Nephron (organoid): ENCODE measurements at regions not wholly inside any gene's neighbourhood (a gene's known extent, or its start where the extent isn't known, plus 50 kb on each side); places are given as distances from the start of the nearest gene placed in this dataset.

Source experiments
- H3K27ac Mint-ChIP-seq, 3 experiments: 2 replicates each; pipeline ENCODE4 v1.8.0; 2020; ENCODE audit warnings: mixed read lengths in 3 of 3, mild to moderate bottlenecking in 2 of 3, moderate library complexity in 1 of 3
- H3K27me3 Mint-ChIP-seq: 2 replicates; pipeline ENCODE4 v1.8.0; 2021; ENCODE audit warnings: low read depth, mild to moderate bottlenecking, moderate library complexity, mixed read lengths
- H3K36me3 Mint-ChIP-seq: 2 replicates; pipeline ENCODE4 v1.8.0; 2020; ENCODE audit warnings: low read depth, mixed read lengths
- H3K4me1 Mint-ChIP-seq: 2 replicates; pipeline ENCODE4 v1.8.0; 2020; ENCODE audit warnings: mixed read lengths
- H3K4me3 Mint-ChIP-seq, 3 experiments: 2 replicates each; pipeline ENCODE4 v1.8.0; 2020; ENCODE audit warnings: mild to moderate bottlenecking in 3 of 3, mixed read lengths in 3 of 3, moderate library complexity in 2 of 3
- H3K9me3 Mint-ChIP-seq: 2 replicates; pipeline ENCODE4 v1.8.0; 2020; ENCODE audit warnings: mixed read lengths
- TF ChIP-seq, protein P1 (sequence below), 3 experiments: fragments of 200-600 bp; sonication (generic); IDR thresholded peaks; one replicate each; pipeline ENCODE4 v1.5.0; 2021; ENCODE audit warnings: antibody characterized with exemption in 3 of 3; ENCODE audit not compliant: unreplicated experiment in 3 of 3

DNA sequence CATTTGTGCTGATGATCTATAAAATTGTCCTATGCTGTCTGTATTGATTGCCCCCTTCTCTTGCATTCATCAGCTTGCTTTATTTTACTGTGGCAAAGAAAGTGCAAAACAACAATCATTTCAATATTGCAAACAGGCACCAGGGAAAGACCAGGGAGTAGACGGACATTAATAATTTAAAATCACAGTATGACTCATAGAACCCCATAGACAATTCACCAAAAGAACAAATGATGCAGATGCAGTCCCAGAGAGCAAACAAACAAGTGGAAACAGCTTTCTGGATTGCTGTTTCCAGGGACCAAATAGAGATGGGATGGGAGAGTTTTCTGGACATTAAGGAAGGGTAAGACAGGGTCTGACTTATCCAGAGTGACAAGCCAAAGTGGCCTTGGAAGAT lies 70.1 kb downstream of the ABCC12 start:
- Mint-ChIP-seq H3K27me3 (no peaks in the 10 kb centered on the region), H3K36me3 (no peaks in the 10 kb centered on the region), H3K4me3 (no peak overlapping the region), H3K4me1 (no peaks in the 10 kb centered on the region), H3K27ac (no peak overlapping the region), H3K9me3 (no peaks in the 10 kb centered on the region)
- TF ChIP-seq, protein P1, sequence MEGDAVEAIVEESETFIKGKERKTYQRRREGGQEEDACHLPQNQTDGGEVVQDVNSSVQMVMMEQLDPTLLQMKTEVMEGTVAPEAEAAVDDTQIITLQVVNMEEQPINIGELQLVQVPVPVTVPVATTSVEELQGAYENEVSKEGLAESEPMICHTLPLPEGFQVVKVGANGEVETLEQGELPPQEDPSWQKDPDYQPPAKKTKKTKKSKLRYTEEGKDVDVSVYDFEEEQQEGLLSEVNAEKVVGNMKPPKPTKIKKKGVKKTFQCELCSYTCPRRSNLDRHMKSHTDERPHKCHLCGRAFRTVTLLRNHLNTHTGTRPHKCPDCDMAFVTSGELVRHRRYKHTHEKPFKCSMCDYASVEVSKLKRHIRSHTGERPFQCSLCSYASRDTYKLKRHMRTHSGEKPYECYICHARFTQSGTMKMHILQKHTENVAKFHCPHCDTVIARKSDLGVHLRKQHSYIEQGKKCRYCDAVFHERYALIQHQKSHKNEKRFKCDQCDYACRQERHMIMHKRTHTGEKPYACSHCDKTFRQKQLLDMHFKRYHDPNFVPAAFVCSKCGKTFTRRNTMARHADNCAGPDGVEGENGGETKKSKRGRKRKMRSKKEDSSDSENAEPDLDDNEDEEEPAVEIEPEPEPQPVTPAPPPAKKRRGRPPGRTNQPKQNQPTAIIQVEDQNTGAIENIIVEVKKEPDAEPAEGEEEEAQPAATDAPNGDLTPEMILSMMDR (IDR thresholded peaks at IDR 0.05; ENCODE audit: unreplicated experiment in 3 of 3): no peak

DNA sequence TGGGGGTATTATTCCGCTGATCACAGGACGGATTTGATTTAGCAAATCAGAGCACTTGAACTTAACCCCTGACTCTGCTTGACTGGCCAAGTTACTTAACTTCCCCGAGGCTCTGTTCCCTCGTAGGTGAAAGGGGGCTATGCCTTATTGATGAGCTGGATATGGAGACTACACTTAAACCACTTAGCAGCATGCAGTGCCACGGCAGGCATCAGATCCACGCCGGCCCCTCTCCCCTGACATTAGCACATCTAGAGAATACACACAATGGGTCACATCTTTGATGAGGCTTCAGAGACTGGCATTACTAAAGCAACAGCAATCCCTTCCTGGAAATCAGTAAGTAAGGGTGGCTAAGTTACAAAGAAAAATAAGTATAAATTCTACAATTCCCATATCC lies 71.0 kb downstream of the ABCC12 start:
- no peaks in the 10 kb centered on the region for H3K4me1 Mint-ChIP-seq
- no peaks in the 10 kb centered on the region for H3K36me3 Mint-ChIP-seq
- no peaks in the 10 kb centered on the region for H3K9me3 Mint-ChIP-seq
- H3K4me3 Mint-ChIP-seq: no peak overlapping the region
- no peak overlapping the region for H3K27ac Mint-ChIP-seq
- TF ChIP-seq, protein P1 (IDR thresholded peaks at IDR 0.05; ENCODE audit: unreplicated experiment in 3 of 3): no peak
- no peaks in the 10 kb centered on the region for H3K27me3 Mint-ChIP-seq

DNA sequence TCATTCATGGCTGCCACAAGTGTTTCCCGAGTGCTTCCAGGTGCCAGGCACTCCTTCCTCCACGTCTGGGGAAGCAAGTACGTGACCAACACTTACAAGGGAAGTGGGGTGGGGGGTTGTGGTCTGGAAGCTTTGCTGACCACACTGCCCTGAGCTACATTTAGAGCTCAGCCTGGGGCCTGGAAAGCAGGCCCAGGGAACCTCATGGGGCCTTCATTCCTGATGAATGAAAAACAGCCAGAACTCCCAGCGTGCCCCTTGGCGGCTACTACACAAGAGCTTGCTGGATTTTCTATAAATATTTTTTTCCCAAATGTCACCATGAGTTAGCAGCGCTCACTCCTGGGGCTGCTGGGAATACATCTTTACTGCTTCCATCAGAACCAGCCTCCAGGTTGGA lies 73.3 kb downstream of the ABCC12 start:
- Mint-ChIP-seq H3K4me3 (no peak overlapping the region), H3K27ac (no peak overlapping the region)
- TF ChIP-seq, protein P1 (IDR thresholded peaks at IDR 0.05; ENCODE audit: unreplicated experiment in 3 of 3): no peak

DNA sequence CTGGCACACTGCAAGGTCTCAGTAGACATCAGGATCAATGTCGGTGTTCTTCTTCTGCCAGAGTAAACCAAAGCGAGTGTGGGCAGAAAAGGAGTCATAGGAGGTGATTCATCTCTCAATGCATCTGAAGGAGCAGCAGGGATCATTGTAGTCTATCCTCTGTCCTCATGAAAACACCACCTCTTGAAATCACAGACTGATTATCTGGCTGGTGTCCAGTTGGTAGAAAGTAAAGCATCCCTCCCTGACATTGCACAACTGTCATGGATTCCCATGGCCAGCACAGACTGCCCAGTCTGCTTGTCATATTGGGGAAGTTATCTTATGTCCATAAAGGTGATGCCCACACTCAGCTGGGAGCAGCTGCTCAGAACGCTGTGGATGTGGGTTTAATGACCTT lies 74.1 kb downstream of the ABCC12 start:
- Mint-ChIP-seq H3K9me3 (no peaks in the 10 kb centered on the region), H3K4me3 (no peak overlapping the region), H3K27ac (no peak overlapping the region), H3K4me1 (no peaks in the 10 kb centered on the region), H3K36me3 (no peaks in the 10 kb centered on the region), H3K27me3 (no peaks in the 10 kb centered on the region)
- TF ChIP-seq, protein P1 (IDR thresholded peaks at IDR 0.05; ENCODE audit: unreplicated experiment in 3 of 3): no peak

More for the DNA sequence above, 73.3 kb downstream of the ABCC12 start:
- H3K4me1 Mint-ChIP-seq: no peaks in the 10 kb centered on the region
- no peaks in the 10 kb centered on the region for H3K9me3 Mint-ChIP-seq
- no peaks in the 10 kb centered on the region for H3K27me3 Mint-ChIP-seq
- H3K36me3 Mint-ChIP-seq: no peaks in the 10 kb centered on the region

DNA sequence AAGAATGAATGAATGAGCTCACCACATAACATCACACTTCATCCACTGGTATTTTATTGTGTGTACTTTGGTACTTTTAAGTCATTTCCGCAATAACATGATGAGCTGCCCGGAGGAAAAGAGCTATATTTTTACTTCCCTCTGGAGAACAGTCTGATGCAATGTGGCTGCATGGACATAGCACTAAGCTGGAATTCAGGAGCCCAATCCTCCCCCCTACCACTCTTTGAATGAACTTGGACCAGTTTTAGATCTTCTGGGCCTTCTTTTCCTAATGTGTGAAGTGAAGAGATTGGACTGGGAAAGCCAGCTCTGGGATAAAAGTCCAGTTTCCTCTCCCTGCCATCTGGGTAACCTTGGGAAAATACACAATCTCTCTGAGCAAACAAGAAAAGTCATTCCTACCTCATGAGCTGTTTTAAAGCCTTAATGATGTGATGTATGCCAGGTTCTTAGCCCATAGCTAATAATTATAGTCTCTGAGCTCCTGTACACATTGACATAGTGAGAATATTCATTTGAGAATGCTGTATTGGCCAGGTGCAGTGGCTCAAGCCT lies 79.3 kb downstream of the ABCC12 start:
- Mint-ChIP-seq H3K27me3 (peaks cover 5% of the 10 kb centered on the region), H3K9me3 (no peaks in the 10 kb centered on the region), H3K4me3 (no peak overlapping the region), H3K4me1 (no peaks in the 10 kb centered on the region), H3K36me3 (no peaks in the 10 kb centered on the region), H3K27ac (no peak overlapping the region)
- TF ChIP-seq, protein P1 (IDR thresholded peaks at IDR 0.05; ENCODE audit: unreplicated experiment in 3 of 3): no peak

DNA sequence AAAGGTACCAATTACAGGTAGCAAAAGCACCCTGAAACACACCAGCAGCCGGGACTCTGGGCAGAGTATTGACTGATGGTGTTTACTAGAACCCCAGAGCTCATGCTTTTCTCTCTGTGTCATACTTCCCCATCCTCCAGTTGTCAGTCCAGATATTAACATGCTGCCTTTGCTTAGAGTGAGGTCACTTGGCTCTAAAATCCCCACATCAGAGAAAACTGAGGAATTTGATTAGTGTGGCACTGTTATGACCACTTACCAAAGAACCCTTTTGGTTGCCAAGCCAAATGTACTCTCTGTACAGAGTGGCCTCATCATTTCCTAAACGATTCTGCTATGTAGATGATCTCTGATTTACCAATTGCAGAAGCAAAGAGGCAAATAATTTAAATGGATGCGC lies 80.4 kb downstream of the ABCC12 start:
- H3K9me3 Mint-ChIP-seq: no peaks in the 10 kb centered on the region
- H3K4me1 Mint-ChIP-seq: no peaks in the 10 kb centered on the region
- H3K27me3 Mint-ChIP-seq: peaks cover 5% of the 10 kb centered on the region
- TF ChIP-seq, protein P1 (IDR thresholded peaks at IDR 0.05; ENCODE audit: unreplicated experiment in 3 of 3): no peak
- H3K36me3 Mint-ChIP-seq: no peaks in the 10 kb centered on the region
- H3K27ac Mint-ChIP-seq: no peak overlapping the region
- no peak overlapping the region for H3K4me3 Mint-ChIP-seq
